GM19324 (cell line): ENCODE measurements at regions not wholly inside any gene's neighbourhood (a gene's known extent, or its start where the extent isn't known, plus 50 kb on each side); places are given as distances from the start of the nearest gene placed in this dataset.

Source experiments
- ATAC-seq: cut with Tn5 transposase; IDR thresholded peaks from one replicate; pipeline ENCODE4 v1.9.1; 2021; ENCODE audit warnings: mild to moderate bottlenecking, moderate library complexity; ENCODE audit not compliant: unreplicated experiment, low FRiP score

GRCh38 chr10:2982146-2982545 lies 85.2 kb upstream of the PFKP start:
- ATAC-seq = no peak

DNA sequence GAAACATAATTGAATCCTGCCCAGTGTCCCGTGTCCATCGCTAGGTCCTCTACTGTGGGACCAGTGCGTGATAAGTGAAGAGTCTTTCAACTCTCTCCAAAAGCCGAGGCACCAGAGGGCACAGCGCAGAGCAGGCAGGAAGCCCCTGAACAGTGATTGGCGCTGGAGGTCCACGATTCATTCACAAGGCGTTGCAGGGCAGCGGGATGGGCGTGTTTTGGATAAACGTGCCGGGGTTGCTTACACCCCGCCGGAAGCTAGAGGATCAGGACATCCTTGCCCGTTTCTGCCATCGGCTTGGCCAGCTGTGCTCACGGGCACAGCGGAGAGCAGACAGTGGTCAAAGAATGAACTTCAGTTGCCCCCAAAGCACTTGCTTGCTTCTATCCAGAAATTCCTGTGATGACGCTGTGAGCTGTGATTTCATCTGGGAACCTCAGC lies 86.0 kb upstream of the PFKP start:
- ATAC-seq = no peak

- no peak for ATAC-seq
These were observed 86.5 kb upstream of the PFKP start for GRCh38 chr10:2980791-2981360.

DNA sequence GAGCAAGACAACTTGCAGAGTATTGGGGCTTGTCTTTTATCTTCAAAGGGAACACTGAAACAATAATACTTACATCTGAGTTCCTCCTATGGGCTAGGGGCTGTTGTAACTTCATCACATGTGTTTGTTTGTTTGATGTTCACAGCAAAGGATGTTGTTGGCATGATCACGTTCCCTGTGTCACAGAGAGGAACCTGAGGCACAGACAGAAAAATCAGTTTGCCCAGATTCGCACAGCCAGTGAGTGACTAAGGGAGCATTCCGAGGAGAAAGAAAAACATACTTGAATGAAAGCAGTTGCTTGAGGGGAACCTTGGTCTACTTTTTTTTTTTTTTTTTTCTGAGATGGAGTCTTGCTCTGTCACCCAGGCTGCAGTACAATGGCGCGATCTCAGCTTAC lies 87.2 kb upstream of the PFKP start:
- no peak for ATAC-seq

- ATAC-seq = no peak
These were observed 88.0 kb upstream of the PFKP start for GRCh38 chr10:2979306-2979705.

DNA sequence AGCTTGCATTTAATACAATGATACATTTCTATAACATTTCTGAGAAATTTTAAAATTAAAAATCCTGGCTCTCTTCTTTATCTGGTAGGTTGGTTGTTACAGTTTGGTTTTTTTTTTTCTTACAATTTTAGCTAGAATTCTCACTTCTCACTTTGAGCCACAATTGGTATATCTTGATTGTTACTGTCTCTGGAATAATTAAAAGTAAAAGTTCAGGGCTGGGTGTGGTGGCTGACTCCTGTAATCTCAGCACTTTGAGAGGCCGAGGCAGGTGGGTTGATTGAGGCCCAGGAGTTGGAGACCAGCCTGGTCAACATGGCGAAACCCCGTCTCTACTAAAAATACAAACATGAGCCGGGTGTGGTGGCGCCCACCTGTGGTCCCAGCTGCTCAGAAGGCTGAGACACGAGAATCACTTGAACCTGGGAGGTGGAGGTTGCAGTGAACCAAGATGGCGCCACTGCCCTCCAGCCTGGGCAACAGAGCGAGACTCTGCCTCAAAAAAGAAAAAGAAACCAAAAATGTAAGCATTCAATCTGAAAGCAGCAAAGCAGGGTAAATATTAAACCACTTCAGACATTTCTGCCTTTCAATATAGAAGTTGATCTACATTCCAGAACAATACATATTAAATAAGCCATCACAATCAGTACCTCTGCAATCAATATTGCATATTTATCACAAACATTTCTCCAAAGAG lies 88.6 kb upstream of the PFKP start:
- no peak for ATAC-seq

DNA sequence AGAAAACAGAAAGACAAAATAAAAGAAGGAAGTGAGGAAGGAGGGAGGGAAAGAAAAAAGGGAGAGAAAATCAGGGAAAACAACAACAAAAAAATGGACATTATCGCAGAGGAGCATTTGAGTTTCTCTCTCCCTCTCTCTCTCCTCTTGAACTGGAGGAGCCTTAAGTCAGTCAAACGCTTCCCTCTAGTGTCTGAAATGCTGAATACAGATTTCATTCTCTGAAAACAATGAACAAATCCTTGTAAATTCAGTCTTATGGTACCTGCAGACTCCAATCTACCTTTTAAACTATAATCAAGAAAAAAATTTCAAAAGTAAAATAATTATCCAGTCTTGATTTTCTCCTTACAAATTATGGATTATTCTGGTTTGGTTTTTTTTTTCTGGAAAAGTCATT lies 89.2 kb upstream of the PFKP start:
- no peak for ATAC-seq

DNA sequence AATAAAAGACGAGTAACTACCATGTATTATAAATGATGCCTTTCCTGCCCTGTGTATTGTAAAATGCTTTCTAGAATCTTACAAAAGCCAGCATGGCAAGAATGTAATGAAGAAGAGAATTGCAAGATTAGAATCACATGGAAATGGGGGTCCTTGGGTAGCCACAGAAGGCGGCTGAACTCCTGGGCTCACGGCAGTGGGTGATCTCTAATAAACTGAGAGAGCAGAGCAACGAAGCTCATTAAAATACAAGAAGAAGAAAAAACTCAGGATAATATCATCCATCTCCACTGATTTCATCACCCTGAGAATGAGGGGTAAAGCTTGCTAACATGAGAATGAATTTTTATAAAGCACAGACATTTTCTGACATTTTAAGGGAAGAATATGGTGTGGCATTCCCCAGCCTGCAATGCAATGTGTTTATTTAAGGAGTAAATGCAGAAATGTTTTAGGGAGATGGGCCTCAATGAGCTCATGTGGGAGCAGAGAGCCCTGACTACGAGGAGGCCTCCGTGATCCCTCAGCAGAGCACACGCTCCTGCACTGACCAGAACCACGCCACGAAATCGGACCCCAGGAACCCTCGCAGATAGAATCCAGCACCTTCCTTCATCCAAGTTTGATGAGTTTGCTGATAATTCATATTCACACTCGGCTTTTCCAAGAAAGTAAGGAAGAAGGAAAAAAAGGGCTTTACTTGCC lies 92.7 kb upstream of the PFKP start:
- no peak for ATAC-seq

- no peak for ATAC-seq
These were observed 93.3 kb upstream of the PFKP start for GRCh38 chr10:2974083-2974482.

DNA sequence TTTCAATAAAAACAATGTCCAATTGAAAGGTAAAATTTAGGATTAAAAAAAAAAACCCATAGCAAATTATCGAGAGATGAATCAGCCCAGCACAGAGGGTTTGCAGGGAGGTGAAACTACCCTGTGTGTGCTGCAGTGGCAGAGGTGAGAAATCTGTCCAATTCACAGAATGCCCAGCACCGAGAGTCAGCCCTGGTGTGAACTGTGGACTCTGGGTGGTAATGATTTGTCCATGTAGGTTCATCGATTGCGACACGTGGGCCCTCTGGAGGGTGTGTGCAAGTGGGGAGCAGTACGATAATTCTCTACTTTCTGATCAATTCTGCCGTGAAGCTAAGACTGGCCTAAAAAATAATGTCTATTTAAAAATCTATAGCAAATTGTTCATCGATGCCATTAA lies 94.5 kb upstream of the PFKP start:
- ATAC-seq = no peak

- no peak for ATAC-seq
These were observed 95.1 kb upstream of the PFKP start for GRCh38 chr10:2972216-2972615.

DNA sequence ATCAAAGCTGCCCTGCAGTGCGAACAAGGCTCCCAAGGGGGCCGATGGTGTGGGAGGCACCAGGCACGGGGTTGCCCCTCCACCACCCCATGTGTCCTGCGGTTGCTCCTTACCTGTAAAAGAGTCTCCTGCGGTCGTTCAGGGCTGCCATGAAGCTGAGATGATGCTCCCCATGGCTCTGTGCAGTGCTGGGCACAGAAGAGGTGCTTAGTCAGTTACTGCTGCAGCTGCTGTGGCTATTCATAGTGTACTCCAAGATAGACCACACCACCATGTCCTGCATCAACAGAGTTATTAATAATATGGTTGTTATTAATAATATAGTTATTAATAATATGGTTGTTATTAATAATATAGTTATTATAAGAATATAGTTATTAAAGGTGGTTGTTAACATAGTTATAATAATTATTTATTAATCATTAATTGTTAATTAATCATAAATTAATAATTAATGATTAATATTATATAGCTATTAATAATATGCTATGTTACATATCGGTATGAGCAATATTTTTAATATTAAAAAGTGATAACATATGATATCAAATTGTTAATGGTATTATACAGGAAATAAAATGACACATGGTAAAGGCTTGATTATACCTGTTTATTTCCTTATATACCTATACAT lies 97.0 kb upstream of the PFKP start:
- no peak for ATAC-seq

GRCh38 chr10:2968401-2969058 lies 98.8 kb upstream of the PFKP start:
- ATAC-seq = no peak

DNA sequence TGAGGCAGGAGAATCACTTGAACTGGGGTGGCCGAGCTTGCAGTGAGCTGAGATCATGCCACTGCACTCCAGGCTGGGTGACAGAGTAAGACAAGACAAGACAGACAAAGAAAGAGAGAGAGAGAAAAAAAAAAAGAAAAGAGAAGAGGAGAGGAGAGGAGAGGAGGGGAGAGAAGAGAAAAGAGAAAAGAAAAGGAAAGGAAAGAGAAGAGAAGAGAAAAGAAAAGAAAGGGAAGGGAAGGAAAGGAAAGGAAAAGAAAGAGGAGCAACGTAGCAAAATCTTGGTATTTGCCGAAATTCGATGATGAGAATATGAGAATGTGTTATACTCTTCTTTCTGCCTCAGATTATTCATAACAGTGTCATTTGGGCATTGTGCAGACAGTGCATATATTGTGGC lies 101.2 kb upstream of the PFKP start:
- no peak for ATAC-seq

DNA sequence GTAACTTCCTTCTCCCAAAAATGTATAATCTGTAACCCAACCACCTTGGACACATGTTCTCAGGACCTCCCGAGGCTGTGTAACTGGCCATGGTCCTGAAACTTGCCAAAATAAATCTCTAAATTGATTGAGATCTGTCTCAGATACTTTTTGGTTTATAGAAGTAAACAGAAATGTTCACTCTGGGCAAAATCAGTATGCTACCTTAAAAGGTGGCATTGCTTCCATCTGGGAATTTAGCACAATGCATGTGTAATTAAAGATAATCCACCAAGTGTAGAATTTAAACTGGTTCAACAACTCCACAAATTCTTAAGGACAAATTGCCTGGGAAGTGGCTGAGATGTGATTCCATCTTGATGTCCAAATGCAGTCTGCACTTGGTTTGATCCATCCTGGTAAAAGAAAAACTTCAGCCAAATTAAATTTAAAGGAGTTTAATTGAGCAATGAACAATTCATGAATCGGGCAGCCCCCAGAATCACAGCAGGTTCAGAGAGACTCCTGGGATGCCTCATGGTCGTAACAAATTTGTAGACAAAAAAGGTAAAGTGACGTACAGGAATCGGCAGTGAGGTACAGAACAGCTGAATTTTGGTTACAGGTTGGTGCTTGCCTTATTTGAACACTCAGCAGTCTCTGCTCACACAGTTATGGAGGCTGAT lies 102.6 kb upstream of the PFKP start:
- ATAC-seq = no peak

DNA sequence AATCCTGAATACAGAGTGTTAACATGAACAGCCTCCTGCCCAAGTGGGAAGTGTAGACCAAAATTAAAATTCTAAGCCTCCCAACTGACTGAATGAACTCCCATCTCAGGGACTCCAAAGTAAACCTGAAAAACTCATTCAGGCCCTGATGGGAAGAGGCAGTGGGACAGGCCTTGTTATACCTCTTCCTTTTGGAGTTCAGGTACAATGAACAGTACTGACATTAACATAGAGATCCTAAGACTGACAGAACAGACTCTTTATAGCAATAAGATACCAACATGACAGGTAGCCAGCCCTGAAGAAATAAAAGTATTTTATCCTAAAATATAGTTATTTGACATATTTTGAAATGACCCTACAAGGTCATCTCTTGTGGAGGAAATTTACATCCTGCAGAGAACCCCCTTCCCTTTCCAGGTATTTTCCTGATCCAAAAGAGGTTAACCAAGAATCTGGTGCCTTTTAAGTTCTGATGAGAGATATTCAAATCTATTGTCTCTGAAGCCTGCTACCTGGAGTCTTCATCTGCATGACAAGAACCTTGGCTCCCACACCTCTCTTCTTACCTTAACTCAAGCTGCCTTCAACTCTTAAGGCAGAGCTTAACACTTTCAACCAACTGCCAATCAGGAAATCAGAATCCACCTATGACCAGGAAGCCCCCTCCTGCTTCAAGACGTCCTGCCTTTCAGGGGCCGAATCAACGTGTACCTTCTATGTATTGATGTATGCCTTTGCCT lies 103.3 kb upstream of the PFKP start:
- ATAC-seq = no peak

DNA sequence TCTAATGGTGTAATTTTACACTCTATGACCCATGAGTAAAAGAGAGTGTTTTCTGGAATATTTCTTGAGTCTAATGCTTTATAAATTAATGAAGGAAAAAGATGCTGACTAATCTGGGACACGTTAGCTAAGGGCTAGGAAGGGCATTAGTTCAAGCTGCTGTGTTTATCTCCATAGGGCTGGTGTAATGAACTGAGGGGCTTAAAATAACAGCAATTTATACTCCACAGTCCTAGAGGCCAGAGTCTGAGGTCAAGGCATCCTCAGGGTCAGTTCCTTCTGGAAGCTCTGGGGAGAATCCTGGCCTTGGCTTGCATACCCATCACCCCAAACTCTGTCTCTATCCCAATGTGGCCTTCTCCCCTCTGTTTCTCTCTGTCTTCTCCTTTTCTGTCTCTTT lies 105.2 kb upstream of the PFKP start:
- no peak for ATAC-seq

- no peak for ATAC-seq
These were observed 108.7 kb upstream of the PFKP start for GRCh38 chr10:2958659-2959058.

DNA sequence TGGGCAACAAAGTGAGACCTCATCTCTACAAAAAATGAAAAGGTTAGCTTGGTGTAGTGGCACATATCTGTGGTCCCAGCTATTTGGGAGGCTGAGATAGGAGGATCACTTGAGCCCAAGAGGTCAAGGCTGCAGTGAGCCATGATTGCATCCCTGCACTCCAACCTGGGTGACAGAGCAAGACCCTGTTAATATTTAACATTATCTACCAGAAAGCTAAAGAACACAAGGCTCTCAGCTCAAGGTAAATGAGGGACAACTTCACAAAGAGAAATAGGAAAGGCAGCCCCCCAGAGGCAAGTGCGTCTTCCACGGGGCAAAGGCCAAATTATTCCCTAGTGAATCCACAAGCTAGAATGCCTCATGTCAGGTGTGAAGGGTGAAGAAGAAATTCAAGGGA lies 109.6 kb upstream of the PFKP start:
- no peak for ATAC-seq

- ATAC-seq = no peak
These were observed 112.3 kb upstream of the PFKP start for GRCh38 chr10:2955064-2955463.
